BJ (cell line): ENCODE measurements at regions not wholly inside any gene's neighbourhood (a gene's known extent, or its start where the extent isn't known, plus 50 kb on each side); places are given as distances from the start of the nearest gene placed in this dataset.

Experiments used
- CTCF ChIA-PET: fragments of 350-600 bp; formaldehyde crosslinking; extraction: SDS; loops from one replicate; lab custom pipeline; 2021; ENCODE audit warnings: antibody characterized with exemption, inconsistent platforms; lab: Yijun Ruan, JAX
- POLR2A ChIA-PET: fragments of 300-600 bp; sonication (Branson Sonifier 250); formaldehyde crosslinking; extraction: SDS; loops from one replicate; lab custom pipeline; 2021; ENCODE audit warnings: antibody characterized with exemption; lab: Charles Lee
- DNase-seq: peaks from one replicate; pipeline ENCODE4 v3.0.0-alpha.2; 2011; ENCODE audit warnings: low read depth
- H3K27me3 ChIP-seq: 2 replicates; pipeline ENCODE4 v1.6.0; 2011; ENCODE audit warnings: low read length; ENCODE audit not compliant: control insufficient read depth, insufficient read depth
- H3K36me3 ChIP-seq: 2 replicates; pipeline ENCODE4 v1.5.1; 2011; ENCODE audit warnings: low read length; ENCODE audit not compliant: control insufficient read depth, insufficient read depth
- H3K4me3 ChIP-seq: 2 replicates; pipeline ENCODE4 v1.5.1; 2011; ENCODE audit warnings: low read depth, mild to moderate bottlenecking, control low read depth, low read length
- CTCF ChIP-seq: IDR thresholded peaks from 2 replicates; pipeline ENCODE4 v1.5.1; 2011; ENCODE audit warnings: low read depth, mild to moderate bottlenecking, control low read depth, inconsistent platforms, low read length, moderate library complexity; ENCODE audit not compliant: insufficient read depth

- CTCF ChIA-PET: no interaction called here
- POLR2A ChIA-PET: no interaction called here
- no peak for TF ChIP-seq CTCF
- Histone ChIP-seq H3K4me3 (no peak overlapping the region), H3K36me3 (no peaks in the 10 kb centered on the region), H3K27me3 (no peaks in the 10 kb centered on the region; the same call in 1 of the 2 replicates)
- DNase-seq: no peak
Observed at GRCh38 chr5:60209146-60209840, 315.8 kb upstream of the PDE4D start.

- no peaks in the 10 kb centered on the region for H3K36me3 ChIP-seq
- DNase-seq: no peak
- H3K4me3 ChIP-seq: no peak overlapping the region
- TF ChIP-seq CTCF: no peak
- POLR2A ChIA-PET: no interaction called here
- CTCF ChIA-PET: no interaction called here
- no peaks in the 10 kb centered on the region; the same call in 1 of the 2 replicates for H3K27me3 ChIP-seq
Observed at GRCh38 chr5:60208716-60209115, 315.2 kb upstream of the PDE4D start.

GRCh38 chr5:60207040-60207439, 313.5 kb upstream of the PDE4D start:
- H3K27me3 ChIP-seq: no peaks in the 10 kb centered on the region; the same call in 1 of the 2 replicates
- POLR2A ChIA-PET: no interaction called here
- no peak overlapping the region for H3K4me3 ChIP-seq
- H3K36me3 ChIP-seq: no peaks in the 10 kb centered on the region
- CTCF ChIA-PET: no interaction called here
- TF ChIP-seq CTCF: no peak
- DNase-seq: no peak

- ChIA-PET CTCF (no interaction called here), POLR2A (no interaction called here)
- Histone ChIP-seq H3K27me3 (no peaks in the 10 kb centered on the region; the same call in 1 of the 2 replicates), H3K4me3 (no peak overlapping the region), H3K36me3 (no peaks in the 10 kb centered on the region)
- no peak for TF ChIP-seq CTCF
- no peak for DNase-seq
Observed at GRCh38 chr5:60206234-60206633, 312.7 kb upstream of the PDE4D start.

GRCh38 chr5:60205071-60205470, 311.5 kb upstream of the PDE4D start:
- Histone ChIP-seq H3K36me3 (no peaks in the 10 kb centered on the region), H3K4me3 (no peak overlapping the region), H3K27me3 (no peaks in the 10 kb centered on the region; the same call in 1 of the 2 replicates)
- no peak for DNase-seq
- ChIA-PET CTCF (no interaction called here), POLR2A (no interaction called here)
- TF ChIP-seq CTCF: no peak
